ENCODE measurements at regions not wholly inside any gene's neighbourhood (a gene's known extent, or its start where the extent isn't known, plus 50 kb on each side); places are given as distances from the start of the nearest gene placed in this dataset.

DNA sequence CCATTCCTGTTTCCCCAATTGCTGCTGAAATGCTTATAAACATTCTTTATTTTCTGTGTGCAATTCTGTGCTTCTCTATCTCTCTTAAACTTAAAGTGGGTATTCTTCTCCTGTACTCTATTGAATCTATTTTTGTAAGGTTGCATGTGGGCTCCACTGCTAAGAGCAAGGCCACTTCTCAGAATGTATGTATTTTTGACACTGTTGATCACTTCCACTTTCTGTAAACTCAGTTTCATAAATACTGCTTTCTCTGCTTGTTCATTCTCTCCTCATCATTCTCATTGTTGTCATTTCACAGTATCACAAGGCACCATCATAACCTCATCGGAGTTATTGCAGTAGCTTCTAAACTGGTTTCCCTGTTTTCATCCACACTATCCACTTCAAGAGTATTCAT lies 483.0 kb upstream of the CDH18 start:
- TF ChIP-seq, protein P1, sequence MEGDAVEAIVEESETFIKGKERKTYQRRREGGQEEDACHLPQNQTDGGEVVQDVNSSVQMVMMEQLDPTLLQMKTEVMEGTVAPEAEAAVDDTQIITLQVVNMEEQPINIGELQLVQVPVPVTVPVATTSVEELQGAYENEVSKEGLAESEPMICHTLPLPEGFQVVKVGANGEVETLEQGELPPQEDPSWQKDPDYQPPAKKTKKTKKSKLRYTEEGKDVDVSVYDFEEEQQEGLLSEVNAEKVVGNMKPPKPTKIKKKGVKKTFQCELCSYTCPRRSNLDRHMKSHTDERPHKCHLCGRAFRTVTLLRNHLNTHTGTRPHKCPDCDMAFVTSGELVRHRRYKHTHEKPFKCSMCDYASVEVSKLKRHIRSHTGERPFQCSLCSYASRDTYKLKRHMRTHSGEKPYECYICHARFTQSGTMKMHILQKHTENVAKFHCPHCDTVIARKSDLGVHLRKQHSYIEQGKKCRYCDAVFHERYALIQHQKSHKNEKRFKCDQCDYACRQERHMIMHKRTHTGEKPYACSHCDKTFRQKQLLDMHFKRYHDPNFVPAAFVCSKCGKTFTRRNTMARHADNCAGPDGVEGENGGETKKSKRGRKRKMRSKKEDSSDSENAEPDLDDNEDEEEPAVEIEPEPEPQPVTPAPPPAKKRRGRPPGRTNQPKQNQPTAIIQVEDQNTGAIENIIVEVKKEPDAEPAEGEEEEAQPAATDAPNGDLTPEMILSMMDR (IDR thresholded peaks at IDR 0.05; ENCODE audit: low read depth, low read length), result no peak
- no peak for TF ChIP-seq EZH2phosphoT487 (IDR thresholded peaks at IDR 0.05; ENCODE audit: low read depth)
